HPDE6-E6E7 (cell line): ENCODE measurements at regions not wholly inside any gene's neighbourhood (a gene's known extent, or its start where the extent isn't known, plus 50 kb on each side); places are given as distances from the start of the nearest gene placed in this dataset.

ENCODE experiments used
- DNase-seq: peaks from one replicate; pipeline ENCODE4 v3.0.0; 2011; ENCODE audit warnings: missing footprints; ENCODE audit errors: extremely low spot score

- no peak for DNase-seq
These were observed 161.2 kb upstream of the FSTL4 start for GRCh38 chr5:133773247-133774202.

DNA sequence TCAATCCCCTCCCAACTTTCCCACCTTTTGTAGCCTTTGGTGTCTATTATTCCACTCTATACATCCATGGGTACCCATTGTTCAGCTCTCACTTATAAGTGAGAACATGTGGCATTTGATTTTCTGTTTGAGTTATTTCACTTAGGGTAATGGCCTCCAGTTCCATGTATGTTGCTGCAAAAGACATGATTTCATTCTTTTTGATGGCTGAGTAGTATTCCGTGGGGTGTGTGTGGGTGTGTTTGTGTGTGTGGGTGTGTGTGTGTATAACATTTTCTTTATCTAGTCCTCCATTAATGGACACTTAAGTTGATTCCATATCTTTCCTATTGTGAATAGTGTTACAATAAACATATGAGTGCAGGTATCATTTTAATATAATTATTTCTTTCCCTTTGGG is 157.5 kb upstream of the FSTL4 start:
- DNase-seq: no peak

DNA sequence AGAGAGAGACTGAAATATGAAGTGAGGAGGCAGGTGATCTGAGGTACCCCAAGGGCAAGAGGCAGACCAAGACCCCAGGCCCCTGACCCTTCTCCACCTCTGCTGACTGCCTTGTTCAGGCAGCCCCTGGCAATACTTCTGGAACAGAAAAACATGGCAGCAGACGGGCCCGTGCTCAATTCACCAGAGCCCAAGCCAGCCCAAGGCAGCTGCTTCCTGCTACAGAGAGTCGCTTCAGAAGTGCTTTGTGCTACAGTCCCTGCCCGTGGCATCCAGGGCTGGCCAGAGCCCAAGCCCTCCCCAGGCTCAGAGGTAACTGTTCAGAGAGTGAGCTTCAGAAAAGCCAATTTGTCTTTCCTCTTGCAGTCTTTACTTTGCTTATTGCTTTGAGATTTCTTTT is 151.4 kb upstream of the FSTL4 start:
- DNase-seq: no peak

DNA sequence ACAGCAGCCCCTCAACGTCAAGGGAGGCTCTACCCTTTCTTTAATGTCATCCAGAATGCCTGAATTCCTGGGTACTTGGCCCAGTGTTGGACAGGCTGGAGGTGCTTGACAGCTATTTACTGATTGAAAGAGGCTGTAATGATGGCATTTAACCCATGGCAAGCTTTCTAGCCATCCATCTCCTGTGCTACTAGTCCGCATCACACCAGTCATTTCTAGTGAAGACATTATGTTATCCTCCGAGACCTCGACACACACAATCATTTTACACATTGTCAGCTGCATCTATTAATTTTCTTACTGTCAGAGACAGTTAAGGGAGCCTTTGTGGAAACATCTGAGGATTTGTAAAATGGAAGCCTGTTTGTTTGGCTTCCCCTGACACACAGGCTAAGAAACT is 149.3 kb upstream of the FSTL4 start:
- DNase-seq: no peak

- no peak for DNase-seq
These were observed 148.2 kb upstream of the FSTL4 start for GRCh38 chr5:133760532-133760931.

DNA sequence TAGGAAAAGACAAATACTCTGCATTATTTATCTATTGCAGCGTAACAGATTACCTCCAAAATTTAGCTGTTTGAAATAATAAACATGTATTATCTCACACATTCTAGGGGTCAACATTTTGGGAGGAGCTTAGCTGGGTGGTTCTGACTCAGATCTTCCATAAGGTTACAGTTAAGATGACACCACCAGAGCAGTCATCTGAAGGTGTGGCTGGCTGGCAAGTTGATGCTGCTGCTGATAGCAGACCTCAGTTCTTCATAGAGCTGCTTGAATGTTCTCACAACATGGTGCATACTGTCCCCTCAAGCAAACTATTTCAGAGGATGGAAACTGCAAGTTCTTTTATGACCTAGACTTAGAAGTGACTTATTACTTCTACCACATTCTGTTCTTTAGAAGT is 146.3 kb upstream of the FSTL4 start:
- DNase-seq: no peak

GRCh38 chr5:133757396-133757945 is 145.1 kb upstream of the FSTL4 start:
- DNase-seq: no peak

GRCh38 chr5:133756756-133757155 is 144.4 kb upstream of the FSTL4 start:
- no peak for DNase-seq

- DNase-seq: no peak
These were observed 143.7 kb upstream of the FSTL4 start for GRCh38 chr5:133756036-133756435.

GRCh38 chr5:133754575-133755169 is 142.3 kb upstream of the FSTL4 start:
- DNase-seq: no peak

DNA sequence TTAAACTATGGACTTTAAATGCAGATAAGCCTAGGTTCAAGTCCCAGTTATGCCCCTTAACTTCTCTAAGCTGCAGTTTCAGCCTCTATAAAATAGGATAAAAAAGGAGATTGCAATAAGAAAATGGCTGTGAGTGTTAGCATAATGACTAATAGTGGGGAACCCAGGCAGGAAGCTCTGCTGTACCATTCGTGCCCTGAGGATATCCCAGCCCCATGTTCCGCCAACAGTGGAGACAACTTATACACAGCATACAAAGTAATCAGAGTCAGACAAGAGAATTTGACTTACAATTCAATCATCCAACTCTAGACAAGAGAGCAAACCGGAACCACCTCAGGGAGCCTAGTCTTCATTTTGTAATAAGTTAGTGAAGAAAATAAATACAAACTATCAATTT is 141.5 kb upstream of the FSTL4 start:
- DNase-seq: peak; percentile 69

- DNase-seq: no peak
These were observed 139.5 kb upstream of the FSTL4 start for GRCh38 chr5:133751846-133752245.

DNA sequence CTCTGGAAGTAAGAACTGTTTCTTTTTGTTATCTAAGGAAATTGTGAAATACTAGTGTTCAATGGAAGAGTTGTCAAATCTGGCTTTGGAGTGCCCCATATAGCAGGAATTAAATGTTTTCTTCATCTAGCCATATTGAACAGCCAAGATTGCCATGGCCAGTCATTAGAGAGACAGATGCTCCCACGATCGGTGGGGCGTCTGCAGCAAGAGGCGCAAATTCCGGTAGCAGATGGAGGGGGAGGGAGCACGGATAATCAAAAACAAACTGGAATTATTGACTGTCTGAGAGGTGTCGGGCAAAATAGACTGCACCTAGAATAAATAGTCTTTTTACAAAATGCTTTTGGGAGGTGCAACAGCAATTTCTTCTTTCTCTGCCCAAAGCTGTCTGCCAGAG is 139.1 kb upstream of the FSTL4 start:
- DNase-seq: no peak

DNA sequence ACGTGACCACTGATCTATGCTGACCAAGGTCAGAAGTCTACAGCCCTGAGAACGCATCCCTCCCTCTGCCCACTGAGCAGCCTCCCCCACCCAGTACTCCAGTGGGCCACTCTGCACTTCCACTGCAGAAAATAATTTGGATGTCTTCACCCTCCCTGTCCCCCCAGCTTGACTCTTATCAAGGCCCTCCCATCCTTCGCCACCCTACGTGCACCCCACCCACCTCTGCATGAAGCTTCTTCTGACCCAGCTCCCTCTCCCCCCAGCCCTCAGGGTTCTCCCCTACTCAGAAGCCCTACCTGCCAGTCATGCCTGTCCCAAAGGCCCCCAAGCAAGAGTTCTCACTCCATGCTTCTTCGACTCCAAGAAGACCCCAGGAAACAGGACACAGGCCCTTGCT is 138.5 kb upstream of the FSTL4 start:
- no peak for DNase-seq

- DNase-seq: no peak
These were observed 138.0 kb upstream of the FSTL4 start for GRCh38 chr5:133750356-133750755.

- no peak for DNase-seq
These were observed 137.1 kb upstream of the FSTL4 start for GRCh38 chr5:133749331-133749985.

GRCh38 chr5:133746834-133747233 is 134.5 kb upstream of the FSTL4 start:
- DNase-seq: no peak

DNA sequence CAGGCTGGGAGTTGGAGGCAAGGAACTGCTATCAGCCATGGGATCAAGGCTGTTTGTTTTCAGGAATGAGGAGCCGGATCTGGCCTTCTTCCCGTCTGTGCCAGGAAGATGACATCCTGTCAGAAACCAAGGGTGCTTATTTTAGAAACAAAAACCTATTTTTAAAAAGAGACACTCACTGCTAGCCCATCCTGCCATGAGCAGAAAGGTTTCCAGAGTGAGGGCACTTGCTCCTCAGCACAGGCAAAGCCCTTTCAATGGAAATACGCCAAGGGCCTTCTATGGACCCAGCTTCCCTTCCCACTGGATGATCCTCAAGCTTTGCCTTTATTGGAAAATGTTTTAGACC is 132.6 kb upstream of the FSTL4 start:
- no peak for DNase-seq

GRCh38 chr5:133744051-133744959 is 132.0 kb upstream of the FSTL4 start:
- DNase-seq: no peak

GRCh38 chr5:133742431-133742988 is 130.2 kb upstream of the FSTL4 start:
- no peak for DNase-seq

- DNase-seq: no peak
These were observed 129.5 kb upstream of the FSTL4 start for GRCh38 chr5:133741818-133742355.
